SK-N-SH treated with all-trans-retinoic acid at 6 μM for 48 hours (cell line): ENCODE measurements at regions not wholly inside any gene's neighbourhood (a gene's known extent, or its start where the extent isn't known, plus 50 kb on each side); places are given as distances from the start of the nearest gene placed in this dataset.
"Not testable (repeated sequence)": the region's sequence is repeated elsewhere in the genome, so short reads cannot be mapped to it uniquely, and the experiment has no call there.

ENCODE experiments used
- ATAC-seq: fragments of 200-7000 bp; cut with Tn5 transposase; 3 replicates; pipeline ENCODE4 v1.9.1; 2020; ENCODE audit warnings: mild to moderate bottlenecking, moderate library complexity
- BACH2 ChIP-seq: fragments of 250-450 bp; sonication (Bioruptor Pico); IDR thresholded peaks from 2 replicates; pipeline ENCODE4 v1.9.0; 2021; ENCODE audit warnings: mild to moderate bottlenecking, borderline replicate concordance
- CSDC2 ChIP-seq: fragments of 250-450 bp; sonication (Bioruptor Pico); IDR thresholded peaks from 2 replicates; pipeline ENCODE4 v1.5.0; 2020; ENCODE audit warnings: mild to moderate bottlenecking, moderate library complexity
- ESRRG ChIP-seq: fragments of 250-450 bp; sonication (Bioruptor Pico); IDR thresholded peaks from 2 replicates; pipeline ENCODE4 v1.6.1; 2021; ENCODE audit warnings: mild to moderate bottlenecking
- GLIS3 ChIP-seq: fragments of 250-450 bp; sonication (Bioruptor Pico); IDR thresholded peaks from 2 replicates; pipeline ENCODE4 v1.5.0; 2020; ENCODE audit warnings: mild to moderate bottlenecking, moderate library complexity
- ISL1 ChIP-seq: fragments of 250-450 bp; sonication (Bioruptor Pico); IDR thresholded peaks from 2 replicates; pipeline ENCODE4 v2.1.2; 2022; ENCODE audit warnings: mild to moderate bottlenecking, moderate library complexity
- OSR1 ChIP-seq: fragments of 250-450 bp; sonication (Bioruptor Pico); IDR thresholded peaks from 2 replicates; pipeline ENCODE4 v1.8.0; 2022; ENCODE audit warnings: moderate library complexity, mild to moderate bottlenecking, inconsistent platforms
- POU6F1 ChIP-seq: fragments of 250-450 bp; sonication (Bioruptor Pico); IDR thresholded peaks from 2 replicates; pipeline ENCODE4 v1.8.0; 2021; ENCODE audit warnings: low read depth, mild to moderate bottlenecking, moderate library complexity, borderline replicate concordance
- RARB ChIP-seq: fragments of 250-450 bp; sonication (Bioruptor Pico); IDR thresholded peaks from 2 replicates; pipeline ENCODE4 v1.8.0; 2021; ENCODE audit warnings: mild to moderate bottlenecking, moderate library complexity
- SNAI2 ChIP-seq: fragments of 250-450 bp; sonication (Bioruptor Pico); IDR thresholded peaks from 2 replicates; pipeline ENCODE4 v1.5.0; 2020; ENCODE audit warnings: mild to moderate bottlenecking, moderate library complexity
- TCF4 ChIP-seq: fragments of 250-450 bp; sonication (Bioruptor Pico); IDR thresholded peaks from 2 replicates; pipeline ENCODE4 v1.8.0; 2021; ENCODE audit warnings: mild to moderate bottlenecking, moderate library complexity, borderline replicate concordance
- TOX ChIP-seq: fragments of 250-450 bp; sonication (Bioruptor Pico); IDR thresholded peaks from 2 replicates; pipeline ENCODE4 v1.8.0; 2021; ENCODE audit warnings: mild to moderate bottlenecking, moderate library complexity, borderline replicate concordance
- ZC3H10 ChIP-seq: fragments of 250-450 bp; sonication (Bioruptor Pico); IDR thresholded peaks from 2 replicates; pipeline ENCODE4 v1.5.1; 2021; ENCODE audit warnings: mild to moderate bottlenecking, moderate library complexity
- ZFP30 ChIP-seq: fragments of 450-650 bp; formaldehyde crosslinking; IDR thresholded peaks from 2 replicates; pipeline ENCODE4 v1.5.0; 2022; ENCODE audit warnings: mild to moderate bottlenecking, moderate library complexity
- ZNF70 ChIP-seq: fragments of 450-650 bp; formaldehyde crosslinking; IDR thresholded peaks from 2 replicates; pipeline ENCODE4 v1.5.0; 2020; ENCODE audit warnings: mild to moderate bottlenecking, moderate library complexity
- ZNF8 ChIP-seq: fragments of 450-650 bp; formaldehyde crosslinking; IDR thresholded peaks from 2 replicates; pipeline ENCODE4 v1.5.0; 2020; ENCODE audit warnings: mild to moderate bottlenecking, moderate library complexity
- TF ChIP-seq, protein P1 (sequence below): fragments of 250-450 bp; sonication (Bioruptor Pico); IDR thresholded peaks from 2 replicates; pipeline ENCODE4 v1.5.1; 2021; ENCODE audit warnings: mild to moderate bottlenecking, moderate library complexity
- TF ChIP-seq, protein P2 (sequence below): fragments of 250-450 bp; sonication (Bioruptor Pico); IDR thresholded peaks from 2 replicates; pipeline ENCODE4 v1.5.0; 2020; ENCODE audit warnings: mild to moderate bottlenecking, moderate library complexity

GRCh38 chr1:228940926-228941325 is 205.6 kb downstream of the RHOU start:
- no peak for ATAC-seq

DNA sequence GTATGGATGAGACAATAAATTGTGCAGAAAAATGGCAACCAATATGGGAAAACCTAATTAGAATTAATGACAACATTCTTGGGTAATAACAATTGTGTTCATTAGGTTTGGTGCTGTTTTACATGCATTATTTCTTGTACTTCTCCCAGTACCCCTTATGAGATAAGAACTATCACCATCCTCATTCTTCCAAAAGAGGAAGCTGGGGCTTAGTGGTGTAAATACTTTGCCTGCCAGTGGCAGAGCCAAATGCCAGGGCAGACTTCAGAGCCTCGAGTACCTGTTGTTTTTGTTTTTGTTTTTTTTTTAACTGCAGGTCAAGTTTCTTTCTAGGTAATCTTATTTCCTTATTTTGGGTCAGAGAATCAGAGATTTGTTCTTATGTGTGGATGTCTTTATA is 206.4 kb downstream of the RHOU start:
- no peak for ATAC-seq
- TF ChIP-seq TOX (CRISPR knock-in tag) (no peak), GLIS3 (no peak), ZFP30 (CRISPR knock-in tag) (no peak), SNAI2 (CRISPR knock-in tag) (no peak), ZNF70 (CRISPR knock-in tag) (no peak), TCF4 (CRISPR knock-in tag) (no peak)
- TF ChIP-seq, all 23 proteins: peak for 0

More at GRCh38 chr1:228940926-228941325, 205.6 kb downstream of the RHOU start:
- TF ChIP-seq SNAI2 (CRISPR knock-in tag) (no peak), CSDC2 (CRISPR knock-in tag) (no peak), ZNF70 (CRISPR knock-in tag) (no peak), GLIS3 (no peak), ZC3H10 (CRISPR knock-in tag) (no peak)
- TF ChIP-seq, protein P1, sequence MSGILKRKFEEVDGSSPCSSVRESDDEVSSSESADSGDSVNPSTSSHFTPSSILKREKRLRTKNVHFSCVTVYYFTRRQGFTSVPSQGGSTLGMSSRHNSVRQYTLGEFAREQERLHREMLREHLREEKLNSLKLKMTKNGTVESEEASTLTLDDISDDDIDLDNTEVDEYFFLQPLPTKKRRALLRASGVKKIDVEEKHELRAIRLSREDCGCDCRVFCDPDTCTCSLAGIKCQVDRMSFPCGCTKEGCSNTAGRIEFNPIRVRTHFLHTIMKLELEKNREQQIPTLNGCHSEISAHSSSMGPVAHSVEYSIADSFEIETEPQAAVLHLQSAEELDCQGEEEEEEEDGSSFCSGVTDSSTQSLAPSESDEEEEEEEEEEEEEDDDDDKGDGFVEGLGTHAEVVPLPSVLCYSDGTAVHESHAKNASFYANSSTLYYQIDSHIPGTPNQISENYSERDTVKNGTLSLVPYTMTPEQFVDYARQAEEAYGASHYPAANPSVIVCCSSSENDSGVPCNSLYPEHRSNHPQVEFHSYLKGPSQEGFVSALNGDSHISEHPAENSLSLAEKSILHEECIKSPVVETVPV (CRISPR knock-in tag), result no peak

- TF ChIP-seq TCF4 (CRISPR knock-in tag), result no peak
- TF ChIP-seq ZNF70 (CRISPR knock-in tag), result no peak
- no peak for TF ChIP-seq TOX (CRISPR knock-in tag)
- TF ChIP-seq OSR1, result no peak
- no peak for TF ChIP-seq ZC3H10 (CRISPR knock-in tag)
- no peak for TF ChIP-seq ZNF8 (CRISPR knock-in tag)
- no peak for TF ChIP-seq SNAI2 (CRISPR knock-in tag)
- no peak for TF ChIP-seq ISL1 (CRISPR knock-in tag)
- TF ChIP-seq, all 23 proteins: peak for 0
Measured at GRCh38 chr1:228943436-228943835, 208.2 kb downstream of the RHOU start.

GRCh38 chr1:228944296-228944695 is 209.0 kb downstream of the RHOU start:
- ATAC-seq, result no peak
- TF ChIP-seq ZNF8 (CRISPR knock-in tag), result no peak
- TF ChIP-seq ESRRG (CRISPR knock-in tag), result no peak
- TF ChIP-seq BACH2, result no peak

More at GRCh38 chr1:228943436-228943835, 208.2 kb downstream of the RHOU start:
- ATAC-seq, result no peak

- ATAC-seq, result peak; percentile 36; the same call in 2 of the 3 replicates
Measured at GRCh38 chr1:228944935-228945371, 209.7 kb downstream of the RHOU start.

DNA sequence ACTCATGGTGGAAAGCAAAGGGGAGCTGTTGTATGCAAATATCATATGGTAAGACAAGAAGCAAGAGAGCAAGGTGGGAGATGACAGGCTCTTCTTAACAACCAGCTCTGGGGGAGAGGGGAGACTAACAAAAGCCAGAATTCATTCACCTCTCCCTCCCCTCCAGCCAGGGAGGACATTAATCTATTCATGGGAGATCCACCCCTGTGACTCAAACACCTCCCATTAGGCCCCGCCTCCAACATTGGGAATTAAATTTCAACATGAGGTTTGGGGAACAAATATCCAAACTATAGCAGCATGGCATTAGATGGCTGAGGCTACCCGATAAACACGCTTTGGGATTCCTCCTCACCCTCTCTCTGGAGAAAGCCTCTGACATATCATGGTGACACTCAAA is 210.6 kb downstream of the RHOU start:
- no peak for ATAC-seq
- TF ChIP-seq TOX (CRISPR knock-in tag), result no peak
- no peak for TF ChIP-seq GLIS3
- TF ChIP-seq, protein P2, sequence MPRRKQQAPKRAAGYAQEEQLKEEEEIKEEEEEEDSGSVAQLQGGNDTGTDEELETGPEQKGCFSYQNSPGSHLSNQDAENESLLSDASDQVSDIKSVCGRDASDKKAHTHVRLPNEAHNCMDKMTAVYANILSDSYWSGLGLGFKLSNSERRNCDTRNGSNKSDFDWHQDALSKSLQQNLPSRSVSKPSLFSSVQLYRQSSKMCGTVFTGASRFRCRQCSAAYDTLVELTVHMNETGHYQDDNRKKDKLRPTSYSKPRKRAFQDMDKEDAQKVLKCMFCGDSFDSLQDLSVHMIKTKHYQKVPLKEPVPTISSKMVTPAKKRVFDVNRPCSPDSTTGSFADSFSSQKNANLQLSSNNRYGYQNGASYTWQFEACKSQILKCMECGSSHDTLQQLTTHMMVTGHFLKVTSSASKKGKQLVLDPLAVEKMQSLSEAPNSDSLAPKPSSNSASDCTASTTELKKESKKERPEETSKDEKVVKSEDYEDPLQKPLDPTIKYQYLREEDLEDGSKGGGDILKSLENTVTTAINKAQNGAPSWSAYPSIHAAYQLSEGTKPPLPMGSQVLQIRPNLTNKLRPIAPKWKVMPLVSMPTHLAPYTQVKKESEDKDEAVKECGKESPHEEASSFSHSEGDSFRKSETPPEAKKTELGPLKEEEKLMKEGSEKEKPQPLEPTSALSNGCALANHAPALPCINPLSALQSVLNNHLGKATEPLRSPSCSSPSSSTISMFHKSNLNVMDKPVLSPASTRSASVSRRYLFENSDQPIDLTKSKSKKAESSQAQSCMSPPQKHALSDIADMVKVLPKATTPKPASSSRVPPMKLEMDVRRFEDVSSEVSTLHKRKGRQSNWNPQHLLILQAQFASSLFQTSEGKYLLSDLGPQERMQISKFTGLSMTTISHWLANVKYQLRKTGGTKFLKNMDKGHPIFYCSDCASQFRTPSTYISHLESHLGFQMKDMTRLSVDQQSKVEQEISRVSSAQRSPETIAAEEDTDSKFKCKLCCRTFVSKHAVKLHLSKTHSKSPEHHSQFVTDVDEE (CRISPR knock-in tag), result no peak
- no peak for TF ChIP-seq POU6F1 (CRISPR knock-in tag)

More at GRCh38 chr1:228944935-228945371, 209.7 kb downstream of the RHOU start:
- TF ChIP-seq TOX (CRISPR knock-in tag) (0 out of 2 replicates have a peak, but pooled peaks have one; percentile 24), TCF4 (CRISPR knock-in tag) (no peak), RARB (CRISPR knock-in tag) (no peak), ZC3H10 (CRISPR knock-in tag) (0 out of 2 replicates have a peak, but pooled peaks have one; percentile 45)
- TF ChIP-seq, all 23 proteins: peak for 2

- not testable (repeated sequence) for ATAC-seq
Measured at GRCh38 chr1:228949617-228950016, 214.3 kb downstream of the RHOU start.
